ENCODE measurements at regions not wholly inside any gene's neighbourhood (a gene's known extent, or its start where the extent isn't known, plus 50 kb on each side); places are given as distances from the start of the nearest gene placed in this dataset.

DNA sequence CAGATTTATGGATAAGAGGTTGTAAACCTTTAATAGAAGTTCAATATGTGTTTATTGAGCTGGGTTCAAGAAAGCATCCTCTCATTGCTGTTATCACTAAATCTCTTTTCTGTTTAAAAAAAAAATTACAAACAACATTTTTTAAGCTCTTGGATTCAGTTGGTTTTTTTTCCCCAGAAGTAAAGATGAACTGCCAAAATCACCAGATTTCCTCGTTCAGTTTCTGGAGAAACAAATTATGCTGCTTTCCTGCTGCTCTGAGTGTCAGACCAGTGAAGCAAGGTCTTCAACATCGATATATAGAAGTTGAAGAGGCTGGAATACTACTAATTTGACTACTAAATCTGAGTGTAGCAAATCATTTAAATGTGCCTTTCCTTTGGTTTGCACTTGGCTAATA is 352.1 kb upstream of the IRAK1BP1 start:
- intact Hi-C loops (cut with DNase I; ENCODE audit: low total_unique reads) = no loop called here
- Histone ChIP-seq H3K9me3 (no peaks in the 10 kb centered on the region), H3K4me1 (no peaks in the 10 kb centered on the region), H3K27me3 (no peaks in the 10 kb centered on the region), H3K4me3 (no peak overlapping the region), H3K36me3 (no peaks in the 10 kb centered on the region), H3K27ac (no peak overlapping the region)
- TF ChIP-seq POLR2A (IDR thresholded peaks at IDR 0.05) = no peak
- no peak for DNase-seq (ENCODE audit: low spot score in 2 of 2)

DNA sequence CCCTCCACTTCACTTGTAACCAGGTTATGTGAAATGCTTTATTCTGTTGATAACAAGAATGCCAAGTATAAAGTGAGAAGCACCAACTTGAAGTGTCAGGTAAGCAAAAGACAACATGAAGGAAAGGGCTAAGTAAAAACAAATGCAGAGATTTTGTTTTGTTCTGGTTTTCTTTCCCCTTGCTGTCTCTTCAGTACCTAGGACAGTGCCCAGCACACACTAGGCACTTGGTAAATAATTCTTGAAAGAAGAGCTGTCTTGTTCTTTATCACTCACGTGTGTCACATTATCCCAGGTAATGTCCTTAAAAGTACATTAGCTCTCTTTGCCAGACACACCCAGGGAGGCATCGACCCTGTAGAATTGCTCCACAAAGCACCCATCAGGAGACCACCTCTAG is 350.0 kb upstream of the IRAK1BP1 start:
- no peaks in the 10 kb centered on the region for H3K36me3 ChIP-seq
- H3K4me1 ChIP-seq = no peaks in the 10 kb centered on the region
- H3K27ac ChIP-seq = no peak overlapping the region
- H3K9me3 ChIP-seq = no peaks in the 10 kb centered on the region
- TF ChIP-seq POLR2A (IDR thresholded peaks at IDR 0.05) (no peak), POLR2AphosphoS5 (IDR thresholded peaks at IDR 0.05) (no peak)
- TF ChIP-seq, protein P1, sequence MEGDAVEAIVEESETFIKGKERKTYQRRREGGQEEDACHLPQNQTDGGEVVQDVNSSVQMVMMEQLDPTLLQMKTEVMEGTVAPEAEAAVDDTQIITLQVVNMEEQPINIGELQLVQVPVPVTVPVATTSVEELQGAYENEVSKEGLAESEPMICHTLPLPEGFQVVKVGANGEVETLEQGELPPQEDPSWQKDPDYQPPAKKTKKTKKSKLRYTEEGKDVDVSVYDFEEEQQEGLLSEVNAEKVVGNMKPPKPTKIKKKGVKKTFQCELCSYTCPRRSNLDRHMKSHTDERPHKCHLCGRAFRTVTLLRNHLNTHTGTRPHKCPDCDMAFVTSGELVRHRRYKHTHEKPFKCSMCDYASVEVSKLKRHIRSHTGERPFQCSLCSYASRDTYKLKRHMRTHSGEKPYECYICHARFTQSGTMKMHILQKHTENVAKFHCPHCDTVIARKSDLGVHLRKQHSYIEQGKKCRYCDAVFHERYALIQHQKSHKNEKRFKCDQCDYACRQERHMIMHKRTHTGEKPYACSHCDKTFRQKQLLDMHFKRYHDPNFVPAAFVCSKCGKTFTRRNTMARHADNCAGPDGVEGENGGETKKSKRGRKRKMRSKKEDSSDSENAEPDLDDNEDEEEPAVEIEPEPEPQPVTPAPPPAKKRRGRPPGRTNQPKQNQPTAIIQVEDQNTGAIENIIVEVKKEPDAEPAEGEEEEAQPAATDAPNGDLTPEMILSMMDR (IDR thresholded peaks at IDR 0.05) = no peak
- intact Hi-C loops (cut with DNase I; ENCODE audit: low total_unique reads) = no loop called here
- H3K27me3 ChIP-seq = no peaks in the 10 kb centered on the region
- no peak for DNase-seq (ENCODE audit: low spot score in 2 of 2)
- H3K4me3 ChIP-seq = no peak overlapping the region

DNA sequence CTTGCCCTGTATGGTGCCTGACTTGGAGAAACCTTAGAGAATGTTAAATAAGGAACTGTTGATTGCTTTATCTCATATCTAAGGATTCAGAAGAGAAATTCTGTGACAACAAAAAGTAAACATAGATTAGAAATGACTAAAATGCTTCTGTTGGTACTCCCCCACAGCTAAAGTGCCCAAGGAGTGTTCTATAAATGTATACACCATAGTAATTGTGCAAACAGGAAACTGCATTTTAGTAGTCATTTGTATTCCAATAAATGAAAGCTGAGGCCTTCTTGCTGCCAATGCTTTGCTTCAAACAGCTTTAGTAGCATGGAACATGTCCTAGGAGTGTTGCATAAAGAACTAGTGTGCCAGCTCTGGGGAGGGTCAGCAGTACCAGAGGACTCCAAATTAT is 343.7 kb upstream of the IRAK1BP1 start:
- Histone ChIP-seq H3K36me3 (no peaks in the 10 kb centered on the region), H3K4me1 (no peaks in the 10 kb centered on the region), H3K27me3 (no peaks in the 10 kb centered on the region), H3K27ac (no peak overlapping the region), H3K4me3 (no peak overlapping the region), H3K9me3 (no peaks in the 10 kb centered on the region)
- no peak for DNase-seq (ENCODE audit: low spot score in 2 of 2)
- TF ChIP-seq, protein P1 (IDR thresholded peaks at IDR 0.05) = no peak
- no peak for TF ChIP-seq POLR2A (IDR thresholded peaks at IDR 0.05)
- no peak for TF ChIP-seq POLR2AphosphoS5 (IDR thresholded peaks at IDR 0.05)
- intact Hi-C loops (cut with DNase I; ENCODE audit: low total_unique reads) = no loop called here

DNA sequence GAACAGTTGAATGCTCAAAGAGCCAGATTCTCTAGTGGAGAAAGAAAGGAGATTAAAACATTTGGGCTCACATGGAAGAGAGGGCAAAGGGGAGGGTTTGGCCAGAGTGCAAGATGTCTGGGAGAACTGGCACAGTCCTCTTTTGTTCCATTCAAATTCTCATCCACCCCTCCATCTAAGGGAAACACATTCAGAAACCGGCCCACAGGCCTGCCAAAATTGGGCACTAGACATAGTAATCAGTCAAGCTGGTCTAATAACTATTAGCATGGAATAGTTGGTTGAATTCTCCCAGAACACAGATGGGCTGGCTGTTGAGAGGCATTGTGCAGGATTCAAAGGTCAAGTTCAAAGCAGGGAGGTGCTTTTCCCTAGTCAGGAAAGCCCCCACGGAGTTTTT is 341.4 kb upstream of the IRAK1BP1 start:
- H3K27me3 ChIP-seq = no peaks in the 10 kb centered on the region
- no peaks in the 10 kb centered on the region for H3K9me3 ChIP-seq
- no peaks in the 10 kb centered on the region for H3K36me3 ChIP-seq
- no peak overlapping the region for H3K27ac ChIP-seq
- TF ChIP-seq POLR2AphosphoS5 (IDR thresholded peaks at IDR 0.05) (no peak), POLR2A (IDR thresholded peaks at IDR 0.05) (no peak)
- TF ChIP-seq, protein P1 (IDR thresholded peaks at IDR 0.05) = no peak
- DNase-seq (ENCODE audit: low spot score in 2 of 2) = no peak
- H3K4me1 ChIP-seq = no peaks in the 10 kb centered on the region
- no peak overlapping the region for H3K4me3 ChIP-seq
- intact Hi-C loops (cut with DNase I; ENCODE audit: low total_unique reads) = no loop called here

DNA sequence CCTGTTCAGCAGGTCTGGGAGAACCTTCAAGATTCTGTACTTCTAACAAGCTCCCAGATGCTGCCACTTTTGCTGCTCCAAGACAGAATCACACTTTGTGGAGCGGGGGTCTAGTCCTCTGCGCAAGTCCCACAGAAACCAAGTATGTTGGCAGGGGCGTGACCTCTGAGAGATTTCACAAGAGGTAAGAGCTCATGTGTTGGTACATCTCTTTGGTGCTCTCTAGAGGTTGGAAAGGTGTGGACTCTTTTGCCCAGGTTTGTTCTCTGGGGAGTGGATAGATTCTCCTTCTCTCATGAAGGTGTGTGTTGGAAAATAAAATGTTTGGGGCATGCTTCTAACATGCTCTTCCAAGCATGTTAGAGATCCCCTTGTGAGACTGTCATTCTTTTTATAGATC is 340.9 kb upstream of the IRAK1BP1 start:
- intact Hi-C loops (cut with DNase I; ENCODE audit: low total_unique reads) = no loop called here
- TF ChIP-seq POLR2A (IDR thresholded peaks at IDR 0.05) (no peak), POLR2AphosphoS5 (IDR thresholded peaks at IDR 0.05) (no peak)
- TF ChIP-seq, protein P1 (IDR thresholded peaks at IDR 0.05) = no peak
- H3K27me3 ChIP-seq = no peaks in the 10 kb centered on the region
- H3K9me3 ChIP-seq = no peaks in the 10 kb centered on the region
- no peaks in the 10 kb centered on the region for H3K4me1 ChIP-seq
- no peaks in the 10 kb centered on the region for H3K36me3 ChIP-seq
- no peak overlapping the region for H3K4me3 ChIP-seq
- no peak for DNase-seq (ENCODE audit: low spot score in 2 of 2)
- H3K27ac ChIP-seq = no peak overlapping the region

DNA sequence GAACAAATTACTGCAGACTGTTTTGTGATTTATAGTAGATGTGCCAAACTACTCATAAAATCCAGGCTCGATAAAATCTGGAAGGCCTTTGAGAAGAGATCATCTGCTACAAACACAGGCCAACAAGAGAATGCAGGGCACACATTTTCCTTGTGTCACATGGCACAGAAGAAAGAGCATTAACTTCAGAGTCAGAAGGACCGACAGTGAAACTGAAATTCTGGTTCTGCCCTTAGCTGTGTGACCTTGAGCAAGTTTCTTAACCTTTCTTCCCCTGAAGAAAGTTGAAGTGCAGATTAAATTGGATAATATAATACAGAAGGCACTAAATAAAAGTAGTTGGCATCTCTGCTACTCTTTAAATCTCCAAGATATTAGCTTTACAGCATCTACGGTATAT is 338.4 kb upstream of the IRAK1BP1 start:
- Histone ChIP-seq H3K4me1 (no peaks in the 10 kb centered on the region), H3K9me3 (no peaks in the 10 kb centered on the region), H3K36me3 (no peaks in the 10 kb centered on the region), H3K27me3 (no peaks in the 10 kb centered on the region), H3K4me3 (no peak overlapping the region), H3K27ac (no peak overlapping the region)
- intact Hi-C loops (cut with DNase I; ENCODE audit: low total_unique reads) = no loop called here
- TF ChIP-seq POLR2AphosphoS5 (IDR thresholded peaks at IDR 0.05) (no peak), POLR2A (IDR thresholded peaks at IDR 0.05) (no peak)
- TF ChIP-seq, protein P1 (IDR thresholded peaks at IDR 0.05) = no peak
- DNase-seq (ENCODE audit: low spot score in 2 of 2) = no peak

All from breast epithelium (tissue), 4 donors.